ENCODE measurements at regions not wholly inside any gene's neighbourhood (a gene's known extent, or its start where the extent isn't known, plus 50 kb on each side); places are given as distances from the start of the nearest gene placed in this dataset.
"Not testable (repeated sequence)": the region's sequence is repeated elsewhere in the genome, so short reads cannot be mapped to it uniquely, and the experiment has no call there.

DNA sequence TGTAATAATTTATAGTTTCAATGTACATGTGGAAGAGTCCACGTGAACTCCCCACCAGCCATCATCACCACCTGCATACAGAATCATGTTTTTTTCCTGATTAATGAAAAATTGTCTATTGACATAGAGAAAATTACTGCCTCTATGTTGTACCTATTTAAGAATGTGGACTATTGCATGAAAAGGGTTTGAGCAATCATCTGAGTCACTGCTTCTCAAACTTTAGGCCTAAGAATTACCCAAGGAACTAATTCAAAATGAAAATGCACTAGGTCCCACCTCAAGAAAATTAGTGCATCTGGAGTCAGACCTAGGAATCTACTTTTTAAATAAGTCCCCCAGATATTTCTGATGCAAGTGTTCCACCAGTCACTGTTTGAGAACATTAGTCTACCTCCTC lies 709.3 kb downstream of the MAT2B start:
- Mint-ChIP-seq H3K27ac (no peak overlapping the region), H3K4me3 (no peak overlapping the region)

DNA sequence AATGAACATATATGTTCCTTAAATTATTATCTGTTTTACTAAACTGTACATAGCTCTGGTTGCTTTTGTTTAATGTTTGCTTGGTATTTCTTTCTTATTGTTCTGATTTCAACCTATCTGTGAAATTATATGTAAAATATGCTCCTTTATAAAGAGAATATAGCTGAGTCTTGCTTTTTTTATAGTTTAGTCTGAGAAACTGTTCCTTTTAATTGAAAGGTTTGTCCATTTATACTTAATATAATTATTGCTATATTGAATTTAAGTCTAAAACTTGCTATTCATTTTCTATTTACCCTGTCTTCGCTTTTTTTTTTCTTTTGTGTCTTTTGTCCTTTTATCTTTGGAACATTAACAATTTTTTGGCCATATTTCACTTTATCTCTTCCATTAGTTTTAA lies 712.0 kb downstream of the MAT2B start:
- H3K27ac Mint-ChIP-seq: no peak overlapping the region
- ATAC-seq: no peak
- no peaks in the 10 kb centered on the region for H3K36me3 Mint-ChIP-seq
- H3K27me3 Mint-ChIP-seq: no peaks in the 10 kb centered on the region
- peaks cover 3% of the 10 kb centered on the region for H3K9me3 Mint-ChIP-seq
- no peaks in the 10 kb centered on the region for H3K4me1 Mint-ChIP-seq
- H3K4me3 Mint-ChIP-seq: no peak overlapping the region

More for the DNA sequence above, 709.3 kb downstream of the MAT2B start:
- H3K9me3 Mint-ChIP-seq: peaks cover 3% of the 10 kb centered on the region
- H3K4me1 Mint-ChIP-seq: no peaks in the 10 kb centered on the region
- peaks cover 9% of the 10 kb centered on the region for H3K27me3 Mint-ChIP-seq
- no peak for ATAC-seq
- H3K36me3 Mint-ChIP-seq: no peaks in the 10 kb centered on the region

DNA sequence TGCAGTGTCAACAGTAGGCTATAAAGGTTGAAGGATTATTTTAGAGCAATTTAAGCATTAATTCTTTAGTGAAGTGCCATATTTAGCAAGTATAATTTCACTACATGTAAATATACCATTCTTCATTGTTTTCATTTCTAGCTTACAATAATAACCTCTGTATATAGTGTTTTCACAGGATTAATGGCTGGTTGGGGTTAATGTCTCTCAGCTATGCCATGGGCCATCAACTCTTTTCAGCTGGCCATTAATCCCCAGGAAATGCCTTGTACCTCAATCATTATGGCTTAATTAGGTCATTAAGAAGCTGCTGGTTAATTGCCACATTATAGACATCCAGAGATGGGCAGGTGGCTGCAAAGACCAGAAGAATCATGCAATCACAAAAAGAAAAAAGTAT lies 715.1 kb downstream of the MAT2B start:
- H3K36me3 Mint-ChIP-seq: no peaks in the 10 kb centered on the region

DNA sequence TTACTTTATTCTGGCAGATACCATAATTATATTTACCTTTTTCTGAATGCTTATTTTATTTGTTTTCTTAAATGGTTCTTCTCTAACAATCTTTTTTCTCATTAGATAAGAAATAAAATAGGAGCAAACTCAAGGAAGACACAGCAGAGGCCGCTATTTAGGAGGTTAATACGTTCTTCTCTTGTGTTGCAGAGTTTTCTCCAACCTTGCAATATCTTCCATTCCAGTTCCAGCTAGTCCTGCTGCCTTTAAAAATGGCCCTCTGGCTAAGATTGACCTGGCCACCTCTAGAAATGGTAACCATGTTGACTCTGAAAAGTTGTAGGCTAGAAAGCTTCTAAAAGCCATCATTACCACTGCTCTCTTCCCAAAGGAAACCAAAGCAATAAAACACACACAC lies 718.8 kb downstream of the MAT2B start:
- no peak overlapping the region for H3K4me3 Mint-ChIP-seq
- no peak overlapping the region for H3K27ac Mint-ChIP-seq
- no peaks in the 10 kb centered on the region for H3K4me1 Mint-ChIP-seq
- H3K9me3 Mint-ChIP-seq: peaks cover 6% of the 10 kb centered on the region
- H3K36me3 Mint-ChIP-seq: no peaks in the 10 kb centered on the region
- H3K27me3 Mint-ChIP-seq: no peaks in the 10 kb centered on the region
- no peak for ATAC-seq

More for the DNA sequence above, 715.1 kb downstream of the MAT2B start:
- no peaks in the 10 kb centered on the region for H3K4me1 Mint-ChIP-seq
- H3K27me3 Mint-ChIP-seq: no peaks in the 10 kb centered on the region
- H3K27ac Mint-ChIP-seq: no peak overlapping the region
- ATAC-seq: no peak
- H3K9me3 Mint-ChIP-seq: peaks cover 3% of the 10 kb centered on the region
- no peak overlapping the region for H3K4me3 Mint-ChIP-seq

DNA sequence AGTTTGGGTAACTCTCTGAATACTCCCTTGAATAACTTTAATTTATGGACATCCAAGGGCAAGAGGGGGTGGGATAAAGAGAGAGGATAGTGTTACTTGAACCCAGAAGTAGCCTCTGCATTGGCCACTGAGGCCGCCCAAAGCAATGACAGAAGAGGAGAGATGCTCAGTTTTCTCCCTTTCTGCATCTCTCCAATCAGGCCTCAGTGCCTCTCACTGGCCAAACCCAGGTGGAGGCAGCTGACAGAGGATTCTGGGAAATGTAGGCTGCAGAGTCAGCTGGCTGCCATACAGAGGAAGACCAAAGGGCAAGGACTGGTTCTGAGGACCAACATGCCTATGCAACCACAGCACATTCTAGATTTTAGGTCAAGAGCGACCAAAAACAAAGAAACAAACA lies 719.4 kb downstream of the MAT2B start:
- Mint-ChIP-seq H3K27me3 (no peaks in the 10 kb centered on the region), H3K9me3 (peaks cover 6% of the 10 kb centered on the region), H3K4me1 (no peaks in the 10 kb centered on the region), H3K27ac (no peak overlapping the region), H3K36me3 (no peaks in the 10 kb centered on the region), H3K4me3 (no peak overlapping the region)
- ATAC-seq: no peak

DNA sequence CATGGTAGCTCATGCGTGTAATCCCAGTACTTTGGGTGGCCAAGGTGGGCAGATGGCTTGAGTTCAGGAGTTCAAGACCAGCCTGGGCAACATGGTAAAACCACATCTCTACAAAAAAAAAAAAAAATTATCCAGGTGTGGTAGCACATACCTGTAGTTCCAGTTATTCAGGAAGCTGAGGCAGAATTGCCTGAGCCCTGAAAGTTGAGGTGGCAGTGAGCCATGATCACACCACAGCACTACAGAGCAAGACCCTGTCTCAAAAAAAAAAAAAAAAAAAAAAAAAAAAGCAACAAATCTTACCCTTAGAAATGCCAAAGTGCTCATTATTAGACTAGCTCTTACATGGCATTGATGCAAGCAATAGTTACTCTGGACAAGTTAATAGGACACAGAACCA lies 724.9 kb downstream of the MAT2B start:
- peaks cover 6% of the 10 kb centered on the region for H3K9me3 Mint-ChIP-seq
- no peak for ATAC-seq
- H3K27ac Mint-ChIP-seq: no peak overlapping the region
- no peaks in the 10 kb centered on the region for H3K36me3 Mint-ChIP-seq
- no peaks in the 10 kb centered on the region for H3K27me3 Mint-ChIP-seq
- H3K4me3 Mint-ChIP-seq: no peak overlapping the region
- H3K4me1 Mint-ChIP-seq: peaks cover 3% of the 10 kb centered on the region

DNA sequence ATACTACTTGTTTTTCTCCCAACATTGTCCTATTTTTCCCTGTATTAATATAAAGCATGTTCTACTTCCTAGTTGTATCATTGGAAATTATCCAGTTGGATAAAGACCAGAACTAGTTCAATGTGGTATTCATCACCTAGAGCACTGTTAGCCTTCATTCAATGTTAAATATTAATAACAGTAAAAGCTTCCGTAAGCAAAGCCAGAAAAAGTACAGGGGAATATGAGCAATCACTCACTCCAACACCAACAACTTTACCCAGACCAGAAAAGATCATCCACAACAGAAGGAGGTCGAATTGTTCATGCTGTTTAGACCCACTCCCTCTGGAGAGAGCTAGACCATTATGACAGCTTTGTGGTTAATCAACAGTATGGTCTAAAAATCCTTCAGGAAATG lies 728.4 kb downstream of the MAT2B start:
- Mint-ChIP-seq H3K4me1 (peaks cover 6% of the 10 kb centered on the region), H3K36me3 (no peaks in the 10 kb centered on the region), H3K4me3 (no peak overlapping the region), H3K27me3 (no peaks in the 10 kb centered on the region), H3K27ac (no peak overlapping the region), H3K9me3 (peaks cover under 1% of the 10 kb centered on the region)
- ATAC-seq: no peak

DNA sequence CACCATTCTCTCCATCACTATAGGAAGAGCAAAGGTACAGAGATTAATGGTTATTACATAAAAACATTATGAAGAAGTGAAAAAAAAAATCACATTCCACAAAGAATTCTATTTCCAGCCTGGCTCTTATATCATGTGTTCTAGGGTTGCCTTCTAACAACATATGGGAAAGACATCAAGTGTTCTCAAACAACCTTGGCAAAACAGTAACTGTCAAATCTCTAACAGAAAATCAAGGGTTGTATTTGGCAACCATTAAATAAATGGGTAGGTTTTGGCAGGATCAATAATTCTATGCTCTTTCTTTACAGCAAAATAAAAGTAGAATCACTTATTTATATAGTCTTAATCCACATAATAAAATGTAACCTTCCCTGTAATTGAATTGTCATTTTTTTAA lies 728.9 kb downstream of the MAT2B start:
- no peaks in the 10 kb centered on the region for H3K9me3 Mint-ChIP-seq
- H3K27ac Mint-ChIP-seq: no peak overlapping the region
- peaks cover 6% of the 10 kb centered on the region for H3K4me1 Mint-ChIP-seq
- no peak for ATAC-seq
- no peaks in the 10 kb centered on the region for H3K27me3 Mint-ChIP-seq
- no peaks in the 10 kb centered on the region for H3K36me3 Mint-ChIP-seq
- no peak overlapping the region for H3K4me3 Mint-ChIP-seq

DNA sequence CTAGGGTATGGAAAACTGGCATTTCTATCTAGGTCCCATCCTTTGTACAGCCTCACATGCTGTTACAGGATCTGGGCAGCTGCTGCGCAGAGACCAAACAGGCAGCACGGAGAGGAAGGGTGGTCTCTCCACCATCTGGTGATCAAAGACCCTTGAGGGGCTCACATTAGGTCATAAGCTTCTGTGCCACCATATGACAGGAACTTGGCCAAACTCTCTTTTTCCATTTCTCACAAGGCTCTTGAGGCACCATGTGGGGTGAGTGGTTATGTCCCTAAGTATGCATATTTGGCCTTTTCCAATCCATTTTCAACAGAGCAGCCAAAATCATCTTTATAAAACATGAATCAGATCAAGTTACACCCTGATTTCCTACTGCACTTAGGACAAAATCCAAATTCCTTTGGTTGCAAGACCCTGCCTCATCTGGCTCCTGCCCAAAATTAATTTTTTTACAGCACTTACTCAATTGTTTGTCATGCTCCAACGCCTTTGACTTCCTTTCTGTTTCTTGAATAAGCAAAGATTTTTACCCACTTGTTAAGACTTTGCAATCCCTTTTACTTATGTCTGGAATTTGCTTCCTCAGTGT lies 730.0 kb downstream of the MAT2B start:
- Mint-ChIP-seq H3K4me1 (peaks cover 6% of the 10 kb centered on the region), H3K27me3 (no peaks in the 10 kb centered on the region), H3K27ac (no peak overlapping the region), H3K36me3 (no peaks in the 10 kb centered on the region), H3K9me3 (no peaks in the 10 kb centered on the region), H3K4me3 (no peak overlapping the region)
- ATAC-seq: no peak

DNA sequence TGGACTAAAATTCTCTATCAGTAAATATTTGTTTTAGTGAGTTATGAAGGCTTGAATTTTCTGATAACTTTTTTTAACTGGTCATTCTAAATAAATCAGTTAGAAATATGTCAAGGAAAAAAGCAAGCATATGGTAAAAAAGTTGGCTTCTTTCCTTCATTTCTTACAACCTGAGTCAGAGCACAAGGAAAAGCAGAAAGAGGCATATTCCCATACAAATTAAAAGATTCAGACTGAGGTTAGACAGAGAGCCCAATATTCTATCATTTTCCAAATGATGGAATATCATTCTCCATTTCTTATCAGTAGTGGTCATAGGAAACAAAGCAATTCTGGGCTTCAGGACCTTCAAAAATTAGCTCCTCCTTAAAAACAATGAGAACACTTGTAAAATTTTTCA lies 732.1 kb downstream of the MAT2B start:
- peaks cover 6% of the 10 kb centered on the region for H3K4me1 Mint-ChIP-seq
- H3K36me3 Mint-ChIP-seq: no peaks in the 10 kb centered on the region
- H3K27ac Mint-ChIP-seq: no peak overlapping the region
- ATAC-seq: no peak
- H3K4me3 Mint-ChIP-seq: no peak overlapping the region
- no peaks in the 10 kb centered on the region for H3K27me3 Mint-ChIP-seq
- no peaks in the 10 kb centered on the region for H3K9me3 Mint-ChIP-seq

DNA sequence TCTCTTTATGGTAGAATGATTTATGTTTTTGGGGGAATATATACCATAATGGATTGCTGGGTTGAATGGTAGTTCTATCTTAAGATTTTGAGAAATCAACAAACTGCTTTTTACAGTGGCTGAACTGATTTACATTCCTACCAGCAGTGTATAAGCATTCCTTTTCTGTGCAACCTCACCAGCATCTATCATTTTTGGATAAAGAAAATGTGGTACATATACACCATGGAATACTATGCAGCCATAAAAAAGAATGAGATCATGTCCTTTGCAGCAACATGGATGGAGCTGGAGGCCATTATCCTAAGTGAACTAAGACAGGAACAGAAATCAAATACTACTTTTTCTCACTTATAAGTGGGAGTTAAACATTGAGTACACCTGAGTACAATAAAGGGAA lies 746.4 kb downstream of the MAT2B start:
- not testable (repeated sequence) for H3K9me3 Mint-ChIP-seq, ATAC-seq, H3K36me3 Mint-ChIP-seq, H3K27me3 Mint-ChIP-seq, H3K4me3 Mint-ChIP-seq, H3K27ac Mint-ChIP-seq
- H3K4me1 Mint-ChIP-seq: peaks cover 13% of the 10 kb centered on the region

DNA sequence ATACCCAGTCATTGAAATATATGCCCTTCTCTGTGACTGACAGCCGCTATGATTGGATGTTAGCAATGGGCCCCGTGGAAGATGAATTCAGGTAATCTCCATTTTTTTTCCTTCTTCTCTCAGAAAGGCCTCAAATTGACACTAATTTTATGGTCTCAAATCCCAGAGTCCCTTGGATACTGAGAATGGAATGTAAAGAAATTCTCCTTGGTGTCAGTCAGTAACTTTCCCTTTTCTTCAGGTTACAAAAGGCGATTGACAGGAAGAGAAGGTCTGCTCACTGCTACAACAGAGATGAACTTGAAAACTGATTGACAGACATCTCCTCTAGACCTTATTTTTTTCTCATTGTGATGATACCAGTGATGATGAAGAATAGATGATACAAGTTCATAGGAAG lies 748.3 kb downstream of the MAT2B start:
- ATAC-seq: no peak
- Mint-ChIP-seq H3K9me3 (no peaks in the 10 kb centered on the region), H3K27ac (no peak overlapping the region)

DNA sequence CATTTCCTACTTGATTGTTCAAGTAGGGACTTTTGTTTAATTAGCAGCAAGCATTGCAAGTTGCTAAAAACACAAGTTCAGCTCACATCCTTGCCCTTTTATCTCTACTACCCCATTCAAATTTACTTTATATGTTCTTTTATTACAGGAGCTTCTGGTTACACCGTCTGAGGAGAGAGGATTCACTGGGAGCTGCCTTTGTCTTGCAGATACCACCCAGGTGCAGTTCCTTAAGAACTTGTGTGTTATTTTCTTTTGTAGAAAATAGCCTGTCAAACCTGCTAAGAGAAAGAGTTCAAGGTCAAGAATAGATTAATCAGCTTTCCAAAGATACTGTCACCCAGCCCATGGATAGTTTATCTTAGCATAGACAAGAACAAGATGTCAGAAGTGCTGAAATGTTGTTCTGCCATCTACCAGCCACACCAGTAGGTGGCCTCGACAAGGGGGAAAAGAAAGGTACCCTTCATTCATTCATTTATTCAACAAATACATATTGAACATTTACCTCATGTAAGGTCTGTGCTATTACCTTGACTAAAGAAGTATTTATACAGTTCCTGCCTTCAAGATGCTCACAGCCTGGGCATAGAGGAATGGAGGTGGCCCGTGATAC lies 750.3 kb downstream of the MAT2B start:
- H3K36me3 Mint-ChIP-seq: no peaks in the 10 kb centered on the region
- no peak overlapping the region for H3K27ac Mint-ChIP-seq
- H3K4me1 Mint-ChIP-seq: peaks cover 13% of the 10 kb centered on the region
- no peak for ATAC-seq
- H3K27me3 Mint-ChIP-seq: no peaks in the 10 kb centered on the region
- no peak overlapping the region for H3K4me3 Mint-ChIP-seq
- H3K9me3 Mint-ChIP-seq: no peaks in the 10 kb centered on the region

More for the DNA sequence above, 748.3 kb downstream of the MAT2B start:
- Mint-ChIP-seq H3K27me3 (no peaks in the 10 kb centered on the region), H3K36me3 (no peaks in the 10 kb centered on the region), H3K4me3 (no peak overlapping the region), H3K4me1 (peaks cover 13% of the 10 kb centered on the region)

DNA sequence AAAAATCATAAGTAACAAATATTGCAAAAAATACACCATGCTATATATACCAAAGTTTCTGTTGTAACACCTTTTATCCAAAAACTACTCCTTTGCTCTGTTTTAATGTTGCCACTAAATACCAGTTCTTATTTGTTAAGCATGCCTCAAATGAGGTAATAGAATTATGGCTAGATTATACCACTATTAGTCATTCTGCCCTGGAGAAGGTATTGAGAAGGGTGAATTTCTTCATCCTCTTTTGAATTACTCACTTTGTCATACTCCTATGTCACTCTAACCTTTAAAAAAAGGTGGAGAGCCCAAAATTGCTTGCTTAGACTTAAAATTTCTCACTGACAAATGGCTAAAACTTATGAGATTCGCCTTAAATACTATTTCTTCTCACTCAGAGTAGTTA lies 750.9 kb downstream of the MAT2B start:
- H3K9me3 Mint-ChIP-seq: no peaks in the 10 kb centered on the region
- H3K27me3 Mint-ChIP-seq: no peaks in the 10 kb centered on the region
- peaks cover 13% of the 10 kb centered on the region for H3K4me1 Mint-ChIP-seq
- H3K36me3 Mint-ChIP-seq: no peaks in the 10 kb centered on the region
- ATAC-seq: no peak
- H3K27ac Mint-ChIP-seq: no peak overlapping the region
- no peak overlapping the region for H3K4me3 Mint-ChIP-seq

DNA sequence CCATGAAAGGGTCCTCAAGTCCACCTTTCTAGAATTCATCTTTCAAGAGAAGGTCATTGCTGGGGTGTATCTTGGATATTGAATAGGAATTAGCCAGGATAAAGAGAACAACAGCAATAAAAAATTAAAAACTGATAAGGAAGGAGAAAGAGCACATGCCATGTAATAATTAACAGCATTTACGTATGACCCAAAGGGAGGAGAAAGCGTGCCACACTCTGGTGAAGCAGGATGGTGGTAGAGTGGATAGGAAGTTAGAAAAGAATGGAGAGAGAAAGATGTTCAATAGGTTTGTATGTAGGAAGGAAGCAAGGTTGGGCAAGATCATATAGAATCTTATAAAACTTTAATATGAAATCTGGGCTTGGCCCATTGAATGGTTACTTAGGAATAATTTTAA lies 751.5 kb downstream of the MAT2B start:
- Mint-ChIP-seq H3K27me3 (no peaks in the 10 kb centered on the region), H3K4me1 (peaks cover 13% of the 10 kb centered on the region), H3K27ac (no peak overlapping the region), H3K9me3 (no peaks in the 10 kb centered on the region), H3K36me3 (no peaks in the 10 kb centered on the region), H3K4me3 (no peak overlapping the region)
- ATAC-seq: no peak

DNA sequence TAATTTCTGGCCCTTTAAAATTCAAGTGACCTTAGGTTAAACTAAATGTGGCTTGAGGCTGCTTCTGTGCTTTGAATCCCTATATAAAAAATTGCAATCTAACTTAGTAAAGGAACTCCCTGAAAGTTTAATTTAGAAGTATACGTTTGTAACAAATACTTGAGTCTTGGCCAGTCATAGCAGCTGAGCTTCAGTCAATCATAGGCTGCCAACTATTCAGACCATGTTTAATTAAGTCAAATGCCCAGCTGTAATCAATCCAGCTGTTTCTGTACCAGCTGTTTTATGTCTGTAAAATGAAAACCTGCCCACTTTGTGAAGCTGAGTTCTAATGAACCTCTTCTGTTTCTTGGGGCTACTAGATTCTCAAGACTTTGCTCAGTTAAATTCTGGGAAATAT lies 760.1 kb downstream of the MAT2B start:
- Mint-ChIP-seq H3K27me3 (no peaks in the 10 kb centered on the region), H3K4me1 (no peaks in the 10 kb centered on the region), H3K9me3 (no peaks in the 10 kb centered on the region), H3K27ac (no peak overlapping the region), H3K4me3 (no peak overlapping the region), H3K36me3 (no peaks in the 10 kb centered on the region)
- ATAC-seq: no peak
